Panc1 (cell line): ENCODE measurements at regions not wholly inside any gene's neighbourhood (a gene's known extent, or its start where the extent isn't known, plus 50 kb on each side); places are given as distances from the start of the nearest gene placed in this dataset.

Experiments used
- ATAC-seq: fragments of 200-7000 bp; cut with Tn5 transposase; 2 replicates; pipeline ENCODE4 v1.9.1; 2020; ENCODE audit warnings: mild to moderate bottlenecking, moderate library complexity
- BruUV-seq: library from RNA; stranded (reverse); fragments of 400-500 nt; replicated peaks from 2 replicates; lab custom pipeline; 2021; lab: Mats Ljungman, UMichigan
- CTCF ChIA-PET: fragments of 300-600 bp; sonication (Branson Sonifier 250); formaldehyde crosslinking; loops from one replicate; lab custom pipeline; 2022; ENCODE audit warnings: antibody characterized with exemption; lab: Charles Lee
- POLR2A ChIA-PET: fragments of 300-600 bp; sonication (Branson Sonifier 250); formaldehyde crosslinking; loops from one replicate; lab custom pipeline; 2022; ENCODE audit warnings: antibody characterized with exemption; lab: Charles Lee
- DNase-seq: peaks from one replicate; pipeline ENCODE4 v3.0.0-alpha.2; 2010; ENCODE audit warnings: low read depth, low spot score
- H3K27ac ChIP-seq: 2 replicates; pipeline ENCODE4 v1.5.1; 2011; ENCODE audit warnings: mild to moderate bottlenecking, low read length, inconsistent platforms
- H3K27me3 ChIP-seq: fragments of 200-500 bp; sonication (Bioruptor generic); 2 replicates; pipeline ENCODE4 v1.6.0; 2014; ENCODE audit warnings: low read length, inconsistent platforms; ENCODE audit not compliant: control insufficient read depth, insufficient read depth
- H3K36me3 ChIP-seq: fragments of 200-500 bp; sonication (Bioruptor generic); 2 replicates; pipeline ENCODE4 v1.5.1; 2014; ENCODE audit warnings: inconsistent platforms, mild to moderate bottlenecking, low read length, moderate library complexity; ENCODE audit not compliant: control insufficient read depth, insufficient read depth
- H3K4me1 ChIP-seq: 2 replicates; pipeline ENCODE4 v1.5.1; 2011; ENCODE audit warnings: inconsistent platforms, mild to moderate bottlenecking, low read length, moderate library complexity; ENCODE audit not compliant: control insufficient read depth, insufficient read depth
- H3K4me3 ChIP-seq, 2 experiments: 2 replicates each; pipeline ENCODE4 v1.5.1; 2011 to 2012; ENCODE audit warnings: low read depth in 2 of 2, low read length in 2 of 2, mild to moderate bottlenecking in 2 of 2, inconsistent platforms in 1 of 2, moderate library complexity in 1 of 2
- H3K9me3 ChIP-seq: fragments of 200-500 bp; sonication (Bioruptor generic); 2 replicates; pipeline ENCODE4 v1.5.1; 2014; ENCODE audit warnings: low read depth, mild to moderate bottlenecking, inconsistent platforms, low read length, moderate library complexity; ENCODE audit not compliant: control insufficient read depth, insufficient read depth
- CTCF ChIP-seq: fragments of 450-650 bp; IDR thresholded peaks from 2 replicates; pipeline ENCODE4 v1.5.1; 2017; ENCODE audit warnings: mild to moderate bottlenecking
- POLR2AphosphoS5 ChIP-seq: IDR thresholded peaks from 2 replicates; pipeline ENCODE4 v1.6.1; 2012; ENCODE audit warnings: mild to moderate bottlenecking, low read depth, low read length, moderate library complexity
- REST ChIP-seq, 2 experiments: IDR thresholded peaks; 2 replicates each; pipeline ENCODE4 v1.6.1; 2011 to 2012; ENCODE audit warnings: low read depth in 2 of 2, control low read depth in 1 of 2, low read length in 1 of 2, mild to moderate bottlenecking in 1 of 2, moderate library complexity in 1 of 2; ENCODE audit not compliant: insufficient read depth in 1 of 2
- SIN3A ChIP-seq: IDR thresholded peaks from 2 replicates; pipeline ENCODE4 v1.6.1; 2012; ENCODE audit warnings: low read depth, mild to moderate bottlenecking, low read length, moderate library complexity, borderline replicate concordance; ENCODE audit not compliant: insufficient read depth
- TCF7L2 ChIP-seq: IDR thresholded peaks from 2 replicates; pipeline ENCODE4 v1.6.1; 2011; ENCODE audit warnings: mild to moderate bottlenecking, low read depth, low read length, inconsistent platforms
- in situ Hi-C: cut with HindIII; loops from 2 replicates; pipeline ENCODE4 v1.10.0; 2016; ENCODE audit warnings: low sequenced_read_pairs, low pct_unique_long_range_greater_than_20kb
- intact Hi-C: fragments of 100-400 bp; cut with micrococcal nuclease; formaldehyde crosslinking; loops from one replicate; pipeline ENCODE4 v1.10.0; 2022; ENCODE audit not compliant: unreplicated experiment

GRCh38 chr5:13350767-13351166 is 593.7 kb downstream of the DNAH5 start:
- no TSS peak for BruUV-seq
- Histone ChIP-seq H3K27me3 (no peaks in the 10 kb centered on the region), H3K36me3 (no peaks in the 10 kb centered on the region), H3K4me3 (no peak overlapping the region), H3K27ac (no peak overlapping the region), H3K4me1 (no peaks in the 10 kb centered on the region), H3K9me3 (no peaks in the 10 kb centered on the region)
- TF ChIP-seq SIN3A (no peak), REST (IDR thresholded peaks at IDR 0.05; ENCODE audit: insufficient read depth in 1 of 2, low read depth in 2 of 2, low read length in 1 of 2) (no peak), CTCF (no peak), POLR2AphosphoS5 (no peak), TCF7L2 (no peak)
- DNase-seq (no peak), ATAC-seq (no peak)
- in situ Hi-C loops = no loop called here
- CTCF ChIA-PET = no interaction called here
- intact Hi-C loops = no loop called here
- POLR2A ChIA-PET = no interaction called here

GRCh38 chr5:13348568-13348967 is 595.9 kb downstream of the DNAH5 start:
- in situ Hi-C loops (no loop called here), intact Hi-C loops (no loop called here)
- Histone ChIP-seq H3K4me1 (no peaks in the 10 kb centered on the region), H3K27me3 (no peaks in the 10 kb centered on the region), H3K4me3 (no peak overlapping the region), H3K27ac (no peak overlapping the region), H3K9me3 (no peaks in the 10 kb centered on the region), H3K36me3 (no peaks in the 10 kb centered on the region)
- ATAC-seq (no peak), DNase-seq (no peak)
- BruUV-seq = no TSS peak
- ChIA-PET CTCF (no interaction called here), POLR2A (no interaction called here)
- TF ChIP-seq POLR2AphosphoS5 (no peak), REST (IDR thresholded peaks at IDR 0.05; ENCODE audit: insufficient read depth in 1 of 2, low read depth in 2 of 2, low read length in 1 of 2) (no peak), TCF7L2 (no peak), SIN3A (no peak), CTCF (no peak)
